ENCODE measurements at regions not wholly inside any gene's neighbourhood (a gene's known extent, or its start where the extent isn't known, plus 50 kb on each side); places are given as distances from the start of the nearest gene placed in this dataset.

DNA sequence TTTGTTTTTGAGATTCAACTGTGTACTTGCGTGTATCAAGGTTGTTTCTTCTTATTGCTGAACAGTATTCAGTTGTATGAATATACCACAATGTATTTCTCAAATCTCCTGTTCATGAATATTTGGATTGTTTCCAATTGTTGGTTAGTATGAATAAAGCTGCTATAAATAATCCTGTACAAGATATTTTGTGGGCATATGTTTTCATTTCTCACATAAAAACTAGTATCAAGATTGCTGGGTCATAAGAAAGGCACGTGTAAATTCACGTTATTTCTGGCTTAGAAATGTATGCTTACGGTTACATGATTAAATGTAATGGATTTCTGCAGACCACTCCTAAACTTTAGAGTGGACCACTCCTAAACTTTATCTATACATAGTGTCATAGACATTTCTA is 96.6 kb downstream of the BTBD3 start:
- intact Hi-C loops (cut with DNase I), result no loop called here
- no peak for DNase-seq
- Histone ChIP-seq H3K27me3 (no peaks in the 10 kb centered on the region), H3K36me3 (no peaks in the 10 kb centered on the region), H3K4me3 (no peak overlapping the region), H3K9me3 (no peaks in the 10 kb centered on the region), H3K27ac (no peak overlapping the region), H3K4me1 (no peaks in the 10 kb centered on the region)
- ATAC-seq, result no peak
- TF ChIP-seq, protein P1, sequence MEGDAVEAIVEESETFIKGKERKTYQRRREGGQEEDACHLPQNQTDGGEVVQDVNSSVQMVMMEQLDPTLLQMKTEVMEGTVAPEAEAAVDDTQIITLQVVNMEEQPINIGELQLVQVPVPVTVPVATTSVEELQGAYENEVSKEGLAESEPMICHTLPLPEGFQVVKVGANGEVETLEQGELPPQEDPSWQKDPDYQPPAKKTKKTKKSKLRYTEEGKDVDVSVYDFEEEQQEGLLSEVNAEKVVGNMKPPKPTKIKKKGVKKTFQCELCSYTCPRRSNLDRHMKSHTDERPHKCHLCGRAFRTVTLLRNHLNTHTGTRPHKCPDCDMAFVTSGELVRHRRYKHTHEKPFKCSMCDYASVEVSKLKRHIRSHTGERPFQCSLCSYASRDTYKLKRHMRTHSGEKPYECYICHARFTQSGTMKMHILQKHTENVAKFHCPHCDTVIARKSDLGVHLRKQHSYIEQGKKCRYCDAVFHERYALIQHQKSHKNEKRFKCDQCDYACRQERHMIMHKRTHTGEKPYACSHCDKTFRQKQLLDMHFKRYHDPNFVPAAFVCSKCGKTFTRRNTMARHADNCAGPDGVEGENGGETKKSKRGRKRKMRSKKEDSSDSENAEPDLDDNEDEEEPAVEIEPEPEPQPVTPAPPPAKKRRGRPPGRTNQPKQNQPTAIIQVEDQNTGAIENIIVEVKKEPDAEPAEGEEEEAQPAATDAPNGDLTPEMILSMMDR (IDR thresholded peaks at IDR 0.05), result no peak

DNA sequence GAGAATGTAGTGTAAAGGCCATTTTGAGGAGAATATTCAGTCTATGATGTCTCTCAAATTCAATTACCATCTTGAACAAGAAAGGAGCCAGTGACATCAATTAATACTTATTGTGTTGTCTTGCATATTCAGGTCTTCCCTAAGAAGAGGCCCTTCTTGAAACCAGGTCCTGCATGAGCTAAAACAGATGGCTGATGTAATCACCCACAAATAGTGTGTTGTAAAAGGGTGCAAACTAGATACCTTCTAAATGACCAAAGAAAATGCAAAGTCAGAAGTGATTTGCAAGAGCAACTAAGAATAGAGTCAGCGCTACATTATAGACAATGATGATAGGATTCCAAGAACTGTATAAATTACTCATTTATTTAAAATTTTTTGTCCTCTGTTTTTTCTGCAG is 97.0 kb downstream of the BTBD3 start:
- Histone ChIP-seq H3K4me3 (no peak overlapping the region), H3K9me3 (no peaks in the 10 kb centered on the region), H3K36me3 (no peaks in the 10 kb centered on the region), H3K27ac (no peak overlapping the region), H3K4me1 (no peaks in the 10 kb centered on the region), H3K27me3 (no peaks in the 10 kb centered on the region)
- ATAC-seq (no peak), DNase-seq (no peak)
- TF ChIP-seq, protein P1 (IDR thresholded peaks at IDR 0.05), result no peak
- intact Hi-C loops (cut with DNase I), result no loop called here

DNA sequence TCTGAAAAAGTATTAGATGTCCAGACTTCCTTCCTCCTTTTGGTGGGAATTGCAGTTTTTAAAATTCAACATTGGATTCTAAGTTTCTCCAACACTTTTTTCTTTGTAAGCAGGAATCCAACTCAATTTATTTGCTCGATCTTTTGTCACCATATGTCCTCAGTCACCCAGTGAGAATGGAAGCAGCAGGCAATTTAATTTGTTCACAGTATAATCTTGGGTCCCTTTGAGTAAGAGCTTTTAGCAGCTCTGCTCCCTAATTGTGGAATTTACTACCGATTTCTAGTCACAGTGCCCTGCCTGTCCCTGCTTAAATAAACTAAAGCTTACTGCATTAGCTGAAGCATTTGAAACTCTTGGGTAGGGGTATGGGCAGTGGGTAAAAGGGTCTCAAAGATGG is 98.6 kb downstream of the BTBD3 start:
- DNase-seq (no peak), ATAC-seq (no peak)
- Histone ChIP-seq H3K4me1 (no peaks in the 10 kb centered on the region), H3K9me3 (no peaks in the 10 kb centered on the region), H3K36me3 (no peaks in the 10 kb centered on the region), H3K4me3 (no peak overlapping the region), H3K27ac (no peak overlapping the region), H3K27me3 (no peaks in the 10 kb centered on the region)
- TF ChIP-seq, protein P1 (IDR thresholded peaks at IDR 0.05), result no peak
- intact Hi-C loops (cut with DNase I), result no loop called here

DNA sequence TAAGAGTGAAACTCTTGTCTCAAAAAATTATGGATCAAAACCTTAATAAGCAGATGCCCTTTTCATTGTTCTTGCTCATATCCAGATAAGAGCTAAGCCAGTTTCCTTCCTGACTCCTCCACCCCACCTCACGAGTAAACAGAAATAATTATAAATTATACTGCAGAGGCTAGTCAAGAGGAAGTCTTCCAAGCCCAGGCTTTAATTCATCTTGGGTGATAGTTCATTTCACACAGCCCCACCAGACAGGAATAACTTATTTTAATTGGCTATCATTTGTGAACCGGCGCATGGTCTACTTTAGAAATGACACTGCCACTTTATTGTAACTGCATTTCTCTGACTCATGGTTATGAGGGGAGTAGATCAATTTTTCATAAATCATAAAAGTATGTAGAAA is 102.0 kb downstream of the BTBD3 start:
- TF ChIP-seq, protein P1 (IDR thresholded peaks at IDR 0.05), result no peak
- no peaks in the 10 kb centered on the region for H3K36me3 ChIP-seq
- no peaks in the 10 kb centered on the region for H3K27me3 ChIP-seq
- intact Hi-C loops (cut with DNase I), result no loop called here
- H3K27ac ChIP-seq, result no peak overlapping the region
- H3K4me3 ChIP-seq, result no peak overlapping the region
- DNase-seq, result no peak
- H3K4me1 ChIP-seq, result no peaks in the 10 kb centered on the region
- ATAC-seq, result no peak
- H3K9me3 ChIP-seq, result no peaks in the 10 kb centered on the region

DNA sequence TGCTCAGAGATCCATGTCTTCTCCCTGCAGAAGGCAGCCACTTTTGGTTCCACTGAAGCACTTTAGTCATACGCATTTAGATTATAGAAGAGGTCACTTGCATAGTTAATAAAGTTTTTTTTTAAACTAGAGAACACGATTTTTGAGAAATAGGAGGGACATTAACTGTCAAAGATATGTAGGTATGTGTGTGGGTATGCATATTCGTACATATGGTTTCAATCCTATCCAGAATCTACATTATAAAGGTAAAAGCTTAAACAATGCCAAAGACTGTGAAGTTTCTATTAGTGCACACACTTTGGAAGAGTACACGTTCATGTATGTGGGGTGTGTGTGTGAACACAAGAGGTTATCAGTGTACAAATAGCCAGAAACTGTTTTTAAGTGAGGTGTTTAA is 103.2 kb downstream of the BTBD3 start:
- Histone ChIP-seq H3K36me3 (no peaks in the 10 kb centered on the region), H3K27me3 (no peaks in the 10 kb centered on the region), H3K27ac (no peak overlapping the region), H3K9me3 (no peaks in the 10 kb centered on the region), H3K4me1 (no peaks in the 10 kb centered on the region), H3K4me3 (no peak overlapping the region)
- ATAC-seq, result no peak
- DNase-seq, result no peak
- TF ChIP-seq, protein P1 (IDR thresholded peaks at IDR 0.05), result no peak
- intact Hi-C loops (cut with DNase I), result no loop called here

All from left lung (tissue), 4 donors.